HG03378 (cell line): ENCODE measurements at regions not wholly inside any gene's neighbourhood (a gene's known extent, or its start where the extent isn't known, plus 50 kb on each side); places are given as distances from the start of the nearest gene placed in this dataset.
"Not testable (repeated sequence)": the region's sequence is repeated elsewhere in the genome, so short reads cannot be mapped to it uniquely, and the experiment has no call there.

ENCODE experiments used
- ATAC-seq: cut with Tn5 transposase; IDR thresholded peaks from one replicate; pipeline ENCODE4 v1.9.1; 2021; ENCODE audit warnings: mild to moderate bottlenecking, moderate library complexity; ENCODE audit not compliant: unreplicated experiment

GRCh38 chr5:77910602-77911188, 134.6 kb upstream of the TBCA start:
- no peak for ATAC-seq

- no peak for ATAC-seq
Measured at GRCh38 chr5:77909237-77909636, 133.1 kb upstream of the TBCA start.

- no peak for ATAC-seq
Measured at GRCh38 chr5:77908787-77909186, 132.6 kb upstream of the TBCA start.

GRCh38 chr5:77907786-77908185, 131.6 kb upstream of the TBCA start:
- no peak for ATAC-seq

- no peak for ATAC-seq
Measured at GRCh38 chr5:77906806-77907205, 130.7 kb upstream of the TBCA start.

GRCh38 chr5:77904362-77904761, 128.2 kb upstream of the TBCA start:
- ATAC-seq: no peak

GRCh38 chr5:77900691-77901090, 124.6 kb upstream of the TBCA start:
- no peak for ATAC-seq

- ATAC-seq: no peak
Measured at GRCh38 chr5:77898385-77898784, 122.2 kb upstream of the TBCA start.

- no peak for ATAC-seq
Measured at GRCh38 chr5:77896338-77896737, 120.2 kb upstream of the TBCA start.

GRCh38 chr5:77894103-77894502, 118.0 kb upstream of the TBCA start:
- ATAC-seq: not testable (repeated sequence)

GRCh38 chr5:77893225-77893860, 117.2 kb upstream of the TBCA start:
- no peak for ATAC-seq

GRCh38 chr5:77892061-77893010, 116.2 kb upstream of the TBCA start:
- ATAC-seq: no peak

- ATAC-seq: no peak
Measured at GRCh38 chr5:77885519-77885918, 109.4 kb upstream of the TBCA start.

GRCh38 chr5:77882670-77883257, 106.6 kb upstream of the TBCA start:
- no peak for ATAC-seq

GRCh38 chr5:77881528-77881927, 105.4 kb upstream of the TBCA start:
- ATAC-seq: no peak

GRCh38 chr5:77877516-77878355, 101.6 kb upstream of the TBCA start:
- ATAC-seq: no peak

- no peak for ATAC-seq
Measured at GRCh38 chr5:77876862-77877502, 100.8 kb upstream of the TBCA start.

- no peak for ATAC-seq
Measured at GRCh38 chr5:77876316-77876715, 100.2 kb upstream of the TBCA start.

GRCh38 chr5:77874691-77875090, 98.6 kb upstream of the TBCA start:
- no peak for ATAC-seq

GRCh38 chr5:77873239-77873638, 97.1 kb upstream of the TBCA start:
- no peak for ATAC-seq
